HG03025 (cell line): ENCODE measurements at regions not wholly inside any gene's neighbourhood (a gene's known extent, or its start where the extent isn't known, plus 50 kb on each side); places are given as distances from the start of the nearest gene placed in this dataset.
"Not testable (repeated sequence)": the region's sequence is repeated elsewhere in the genome, so short reads cannot be mapped to it uniquely, and the experiment has no call there.

Experiments
- ATAC-seq: cut with Tn5 transposase; IDR thresholded peaks from one replicate; pipeline ENCODE4 v1.9.1; 2021; ENCODE audit warnings: mild to moderate bottlenecking, moderate library complexity; ENCODE audit not compliant: unreplicated experiment, low FRiP score

DNA sequence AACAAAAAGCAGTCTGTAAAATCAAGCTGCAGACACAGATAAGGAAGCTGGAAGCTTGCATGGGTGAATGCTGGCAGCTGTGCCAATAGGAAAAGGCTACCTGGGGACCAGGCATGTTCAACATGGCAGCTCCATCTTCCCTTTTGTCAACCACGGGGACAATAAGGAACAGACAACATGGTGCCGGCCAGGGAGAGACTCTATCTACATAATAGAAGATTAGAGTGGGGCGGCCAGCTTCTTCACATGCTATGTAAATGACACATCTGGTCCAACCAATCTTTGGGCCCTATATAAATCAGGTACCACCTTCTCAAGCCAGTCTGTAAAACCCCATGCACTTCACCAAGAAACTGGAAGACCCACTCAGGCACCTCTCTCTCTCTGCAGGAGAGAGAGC is 157.6 kb downstream of the SUDS3 start:
- no peak for ATAC-seq

DNA sequence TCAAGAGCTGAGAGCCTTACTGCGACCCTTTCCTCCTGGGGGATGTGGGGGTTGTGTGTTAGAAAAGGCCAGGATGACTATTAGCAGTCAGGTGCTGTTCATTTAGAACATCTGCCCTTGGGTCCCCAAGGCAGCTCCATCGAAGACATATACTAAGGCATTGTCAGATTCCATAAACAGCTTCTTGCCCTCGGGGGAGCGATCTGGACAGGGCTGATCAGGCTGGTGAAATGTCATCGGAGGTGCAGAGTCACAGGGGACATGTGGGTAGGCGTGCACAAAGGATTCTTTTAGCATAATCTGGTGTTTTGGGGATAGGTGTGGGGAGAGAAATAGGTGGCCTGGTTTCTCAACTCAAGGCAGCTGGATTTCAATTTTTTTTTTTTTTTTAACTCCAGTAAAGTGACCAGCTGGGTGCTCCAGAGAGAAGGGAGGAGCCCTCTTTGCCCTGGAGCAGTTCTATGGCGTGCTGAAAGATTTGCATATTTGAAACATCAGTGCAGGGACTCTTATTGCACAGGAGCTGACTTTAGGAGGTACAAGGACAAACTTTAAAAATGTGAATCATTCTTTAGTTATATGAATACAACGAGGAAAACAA is 160.1 kb downstream of the SUDS3 start:
- ATAC-seq, result no peak

DNA sequence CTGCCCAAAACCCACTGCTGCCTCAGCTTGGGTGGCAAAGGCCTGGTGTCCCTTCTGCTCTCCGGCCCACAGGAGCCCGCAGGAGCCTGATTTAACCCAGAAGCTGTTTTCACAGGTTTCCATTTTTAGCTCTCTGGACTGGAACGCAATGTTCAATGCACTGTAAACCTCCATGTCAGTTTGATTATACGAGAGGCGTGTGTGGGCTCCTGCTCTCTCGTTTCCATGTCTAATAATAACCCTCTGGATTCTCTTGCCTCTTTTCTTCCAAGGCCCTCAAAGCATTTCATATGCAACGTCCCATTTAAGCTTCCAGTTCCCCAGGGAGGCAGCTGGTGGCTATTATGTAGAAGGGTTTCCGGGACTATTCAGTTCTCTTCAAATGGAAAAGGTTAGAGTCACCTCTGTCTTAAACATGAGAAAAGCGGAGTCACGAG is 161.1 kb downstream of the SUDS3 start:
- ATAC-seq, result no peak

DNA sequence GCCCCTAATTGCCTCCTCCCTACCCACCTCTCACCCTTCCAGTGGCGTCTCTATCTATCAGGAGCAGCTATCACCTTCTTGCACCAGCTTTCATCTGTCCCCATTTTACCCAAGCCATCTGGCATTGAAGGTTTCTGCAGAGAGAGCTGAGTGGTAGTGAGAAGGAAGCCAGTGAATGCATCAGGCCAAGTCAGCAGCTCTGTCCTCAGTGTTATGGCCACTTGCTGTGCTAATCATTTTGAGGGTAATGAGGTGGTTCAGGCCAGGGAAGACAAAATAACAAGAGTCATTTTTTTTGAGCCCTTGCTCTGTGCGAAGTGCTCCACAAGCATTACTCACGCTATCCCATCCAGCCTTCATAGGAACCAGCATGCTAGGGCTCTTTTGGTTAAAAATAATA is 164.7 kb downstream of the SUDS3 start:
- ATAC-seq, result no peak

DNA sequence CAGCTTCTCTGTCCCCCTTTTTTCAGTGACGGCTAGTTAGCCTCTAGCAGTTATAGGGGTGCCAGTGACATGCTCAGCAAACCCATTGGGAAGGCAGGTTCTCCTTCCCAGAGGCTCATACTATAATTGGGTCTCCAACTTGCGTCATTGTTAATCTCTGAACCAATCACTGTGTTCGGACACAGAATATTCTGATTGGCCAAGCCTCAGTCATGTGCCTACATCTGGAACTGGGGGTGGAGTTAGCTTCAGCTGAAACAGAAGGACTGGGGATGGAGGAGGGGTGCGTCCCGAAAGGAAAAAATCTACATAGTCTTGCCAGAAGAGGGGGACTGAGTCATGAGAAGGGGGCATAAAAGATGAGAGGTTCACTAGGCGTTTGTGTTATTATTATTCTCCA is 165.6 kb downstream of the SUDS3 start:
- no peak for ATAC-seq

DNA sequence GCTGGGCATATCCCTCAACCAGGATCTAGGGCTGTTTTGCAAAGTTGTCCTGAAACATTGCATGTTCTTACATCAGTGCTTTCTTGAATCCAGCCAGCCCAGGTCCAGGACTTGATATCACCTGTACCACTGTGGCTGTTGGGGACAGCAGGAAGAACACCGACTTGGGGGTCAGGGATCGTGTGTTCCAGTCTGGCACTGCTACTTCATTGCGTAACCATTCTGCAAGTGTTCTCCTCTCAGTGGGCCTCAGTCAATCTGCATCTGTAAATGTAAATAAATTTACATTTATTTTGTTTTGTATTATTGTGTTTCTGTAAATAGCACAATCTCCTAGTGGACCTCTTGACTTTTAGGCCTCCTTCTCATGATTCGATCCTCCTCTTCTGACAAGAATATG is 167.3 kb downstream of the SUDS3 start:
- no peak for ATAC-seq

DNA sequence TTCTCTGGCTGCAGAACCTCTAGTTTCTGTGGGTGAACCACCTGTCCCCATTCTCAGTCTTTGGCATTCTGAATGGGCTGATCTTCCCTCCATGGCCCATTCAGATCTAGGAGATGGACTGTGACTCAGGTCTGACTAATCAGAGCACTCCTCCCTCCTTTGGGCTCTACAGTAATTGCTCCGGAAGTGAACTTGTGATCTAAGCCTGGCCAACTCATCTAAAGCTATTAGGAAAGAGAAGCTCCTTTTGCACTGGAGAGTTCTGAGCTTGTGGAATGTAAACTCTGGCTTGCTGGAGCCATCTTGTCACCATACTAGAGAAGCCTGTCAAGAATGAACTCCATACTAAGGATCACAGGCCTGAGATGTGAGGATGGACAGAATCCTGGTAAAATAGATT is 168.2 kb downstream of the SUDS3 start:
- no peak for ATAC-seq

DNA sequence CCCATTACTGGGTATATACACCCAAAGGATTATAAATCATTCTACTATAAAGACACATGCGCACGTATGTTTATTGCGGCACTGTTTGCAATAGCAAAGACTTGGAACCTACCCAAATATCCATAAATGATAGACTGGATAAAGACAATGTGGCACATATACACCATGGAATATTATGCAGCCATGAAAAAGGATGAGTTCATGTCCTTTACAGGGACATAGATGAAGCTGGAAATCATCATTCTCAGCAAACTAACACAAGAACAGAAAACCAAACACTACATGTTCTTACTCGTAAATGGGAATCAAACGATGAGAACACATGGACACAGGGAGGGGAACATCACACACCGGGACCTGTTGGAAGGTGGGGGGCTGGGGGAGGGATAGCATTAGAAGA is 171.3 kb downstream of the SUDS3 start:
- ATAC-seq, result not testable (repeated sequence)

DNA sequence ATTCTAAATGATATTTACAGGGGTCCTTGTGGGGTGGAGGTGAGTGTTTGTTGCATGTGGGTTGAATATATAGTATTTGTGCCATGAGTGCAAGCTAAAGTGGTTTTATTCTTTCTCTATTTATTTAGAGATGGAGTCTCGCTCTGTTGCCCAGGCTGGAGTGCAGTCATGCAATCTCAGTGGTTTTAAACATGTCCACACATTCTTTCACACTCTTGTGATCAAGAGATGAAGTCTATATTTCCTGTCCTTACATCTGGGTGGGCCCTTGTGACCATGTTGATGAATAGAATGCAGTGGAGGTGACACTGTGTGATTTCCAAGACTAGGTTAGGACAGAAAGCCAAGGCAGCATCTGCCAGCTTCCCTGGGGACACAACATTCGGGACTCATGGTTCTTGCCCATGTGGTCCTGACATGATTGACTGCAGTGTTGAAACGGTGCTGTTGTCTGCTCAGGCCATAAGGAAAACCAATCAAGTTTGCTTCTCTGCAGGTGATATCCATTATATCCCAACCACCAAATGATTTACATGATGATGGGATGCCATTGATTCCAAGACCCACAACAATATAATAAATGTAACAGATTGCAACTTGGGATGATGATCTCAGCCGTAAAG is 172.6 kb downstream of the SUDS3 start:
- ATAC-seq, result no peak

DNA sequence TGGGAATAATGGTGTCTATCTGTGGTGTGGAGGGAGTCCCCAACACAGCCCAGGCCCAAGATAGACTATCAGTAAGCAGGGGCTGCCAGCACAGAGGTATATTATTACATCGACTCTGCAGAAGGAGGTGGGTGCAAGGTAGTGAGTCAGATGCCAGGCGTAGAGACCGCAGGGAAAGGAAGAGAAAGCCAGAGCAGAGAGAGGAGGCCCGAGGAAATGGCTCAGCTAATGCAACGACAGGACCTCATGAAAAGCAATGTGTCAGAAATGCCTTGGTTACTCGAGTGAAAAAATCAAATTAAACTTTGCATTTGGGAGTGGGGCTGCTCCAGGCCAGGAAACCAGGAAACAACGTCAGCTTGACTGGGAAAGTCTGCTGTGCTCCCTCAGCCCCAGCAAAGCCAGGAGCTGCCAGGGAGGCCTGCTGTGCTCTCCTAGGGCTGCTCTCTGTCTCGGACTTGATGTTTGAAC is 173.2 kb downstream of the SUDS3 start:
- ATAC-seq, result no peak

DNA sequence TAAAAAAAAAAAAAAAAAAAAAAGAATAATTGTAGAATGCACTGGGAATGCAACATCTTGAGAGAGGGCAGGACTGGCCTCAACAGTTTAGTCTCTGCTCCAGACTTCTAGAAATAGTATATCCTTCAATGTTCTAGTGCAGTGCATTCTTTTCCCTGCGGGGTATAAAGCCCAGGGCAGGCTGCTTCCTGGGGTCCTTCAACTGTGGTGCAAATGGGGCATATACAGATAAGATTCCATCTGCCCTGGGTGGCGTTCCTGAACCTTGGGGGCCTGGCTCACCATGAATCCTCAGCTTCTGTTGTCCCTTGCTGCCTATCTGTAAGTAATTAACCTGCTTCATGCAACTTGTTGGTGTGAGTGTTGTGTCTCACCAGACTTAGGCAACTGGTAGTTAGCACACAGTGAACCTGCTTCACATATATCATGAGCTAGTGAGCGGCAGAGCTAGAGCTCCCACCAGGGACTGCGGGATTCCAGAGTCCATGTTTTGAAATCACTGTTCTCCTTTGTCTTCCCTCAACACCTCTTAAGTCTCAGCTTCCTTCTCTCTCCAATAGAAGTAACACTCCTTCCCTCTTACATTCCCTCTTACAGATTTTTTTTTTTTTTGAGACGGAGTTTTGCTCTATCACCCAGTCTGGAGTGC is 177.6 kb downstream of the SUDS3 start:
- no peak for ATAC-seq

DNA sequence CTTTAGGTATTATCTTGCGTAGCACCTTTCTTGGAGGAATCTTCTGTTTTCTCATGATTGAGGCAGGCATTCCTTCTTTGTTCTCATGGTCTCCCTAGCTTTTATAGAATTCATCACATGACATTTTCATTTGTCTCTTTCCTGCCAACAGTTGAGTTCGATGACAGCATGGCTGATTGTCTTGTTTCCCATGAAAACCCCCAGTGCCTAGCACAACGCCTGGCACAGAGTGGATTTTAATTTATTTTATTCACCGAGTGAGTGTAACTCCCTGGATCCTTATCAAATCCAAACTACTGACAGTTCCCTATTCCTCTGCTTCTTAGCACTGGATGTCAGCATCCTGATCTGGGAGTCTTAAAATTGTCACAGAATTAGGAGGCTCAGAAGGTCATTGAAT is 182.6 kb downstream of the SUDS3 start:
- no peak for ATAC-seq

DNA sequence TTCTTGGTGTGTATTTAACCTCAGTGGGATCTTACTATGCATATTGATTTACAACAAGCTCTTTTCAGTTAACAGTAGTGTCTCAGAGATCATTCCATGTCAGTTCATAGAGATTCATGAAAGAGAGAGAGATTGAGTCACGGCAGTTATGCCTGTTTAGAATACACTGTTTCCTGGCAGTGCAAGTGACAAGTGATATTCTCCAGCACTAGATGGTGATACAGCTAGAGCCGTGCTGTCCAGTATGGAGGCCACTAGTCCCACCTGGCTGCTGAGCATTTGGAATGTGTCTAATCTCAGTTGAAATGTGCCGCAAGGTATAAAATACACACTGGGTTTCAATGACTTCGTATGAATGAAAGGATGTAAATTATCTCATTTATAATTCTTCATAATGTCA is 184.4 kb downstream of the SUDS3 start:
- ATAC-seq, result no peak

DNA sequence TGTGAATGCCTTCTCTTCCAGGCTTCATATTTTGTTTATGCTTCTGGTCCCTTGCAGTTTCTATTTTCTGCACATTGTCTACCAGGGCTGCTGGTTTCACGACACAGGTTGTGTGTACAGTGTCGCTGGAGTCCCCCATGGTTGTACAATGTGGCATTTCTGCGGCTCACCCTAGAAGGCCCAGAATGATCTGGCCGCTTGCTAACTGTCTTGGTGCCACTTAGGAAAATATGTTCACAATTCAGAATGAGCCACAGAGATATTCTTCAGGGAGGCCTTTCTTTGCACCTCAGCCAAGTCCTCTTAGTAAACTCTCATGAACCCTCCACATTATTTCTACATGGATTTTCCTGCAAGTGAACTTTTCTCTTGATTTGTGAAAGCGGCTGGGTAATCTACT is 195.4 kb downstream of the SUDS3 start:
- no peak for ATAC-seq

DNA sequence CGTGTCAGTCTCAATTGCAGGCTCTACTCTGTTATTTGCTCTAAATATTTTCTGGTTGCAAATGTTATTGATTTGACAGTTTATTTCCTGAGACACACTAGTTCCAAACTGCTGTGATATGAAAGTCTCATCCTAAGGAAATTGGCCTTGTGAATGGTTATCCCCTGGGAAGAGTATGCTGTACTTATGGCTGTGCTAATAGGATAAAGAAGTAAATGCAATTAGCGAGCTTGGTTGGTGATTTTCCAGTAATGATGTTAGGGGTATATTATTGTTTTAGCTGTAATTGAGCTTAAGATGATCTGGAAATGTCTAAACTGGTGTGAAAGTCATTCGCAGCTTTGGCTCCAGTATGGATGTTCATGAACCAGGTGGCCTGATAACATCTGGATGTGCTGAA is 197.9 kb downstream of the SUDS3 start:
- ATAC-seq, result no peak

DNA sequence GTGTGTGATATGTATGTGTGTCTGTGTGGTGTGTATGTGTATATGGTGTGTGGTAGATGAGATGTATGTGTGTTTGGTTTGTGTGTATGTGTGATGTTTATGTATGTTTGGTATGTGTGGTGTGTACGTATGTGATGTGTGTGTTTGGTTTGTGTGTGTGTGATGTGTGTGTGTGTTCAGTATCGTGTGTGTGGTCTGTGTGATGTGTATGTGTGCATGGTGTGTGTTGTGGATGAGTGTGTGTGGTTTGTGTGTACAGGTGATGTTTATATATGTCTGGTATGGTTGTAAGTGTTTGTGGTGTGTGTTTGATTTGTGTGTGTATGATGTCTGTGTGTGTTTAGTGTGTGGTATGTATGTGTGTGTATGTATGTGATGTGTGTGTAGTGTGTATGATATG is 199.4 kb downstream of the SUDS3 start:
- no peak for ATAC-seq

DNA sequence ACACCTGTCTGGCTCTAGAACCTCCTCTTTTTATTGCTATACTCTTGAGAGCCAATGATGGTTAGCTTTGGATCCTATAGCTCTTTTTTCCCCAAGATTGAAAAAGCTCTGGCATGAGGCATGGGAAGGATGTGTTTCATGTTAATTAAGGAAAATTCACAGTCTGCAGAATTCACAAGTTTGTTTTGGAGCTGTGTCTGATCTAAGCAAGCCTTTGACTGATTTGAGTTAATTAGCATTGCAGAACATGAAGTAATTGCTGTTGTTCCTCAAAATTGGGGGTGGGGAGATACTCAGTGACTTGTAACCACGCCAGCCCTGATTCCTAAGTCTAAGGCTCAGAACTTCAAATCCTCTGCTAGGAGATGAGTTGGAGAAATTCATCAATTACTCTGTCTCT is 205.0 kb downstream of the SUDS3 start:
- no peak for ATAC-seq

DNA sequence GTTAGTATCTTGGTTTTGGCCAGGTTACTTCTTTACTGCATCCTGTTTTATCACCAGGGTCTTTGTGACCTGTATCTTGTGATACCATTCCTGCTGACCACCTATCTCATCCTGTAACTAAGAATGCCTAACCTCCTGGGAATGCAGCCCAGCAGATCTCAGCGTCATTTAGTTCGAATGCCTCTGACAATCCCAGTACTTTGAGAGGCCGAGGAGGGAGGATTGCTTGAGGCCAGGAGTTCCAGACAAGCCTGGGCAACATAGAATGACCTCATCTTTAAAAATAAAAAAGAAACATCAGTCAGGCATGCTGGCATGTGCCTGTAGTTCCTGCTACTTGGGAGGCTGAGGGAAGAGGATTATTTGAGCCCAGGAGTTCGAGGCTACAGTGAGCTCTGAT is 206.5 kb downstream of the SUDS3 start:
- no peak for ATAC-seq

DNA sequence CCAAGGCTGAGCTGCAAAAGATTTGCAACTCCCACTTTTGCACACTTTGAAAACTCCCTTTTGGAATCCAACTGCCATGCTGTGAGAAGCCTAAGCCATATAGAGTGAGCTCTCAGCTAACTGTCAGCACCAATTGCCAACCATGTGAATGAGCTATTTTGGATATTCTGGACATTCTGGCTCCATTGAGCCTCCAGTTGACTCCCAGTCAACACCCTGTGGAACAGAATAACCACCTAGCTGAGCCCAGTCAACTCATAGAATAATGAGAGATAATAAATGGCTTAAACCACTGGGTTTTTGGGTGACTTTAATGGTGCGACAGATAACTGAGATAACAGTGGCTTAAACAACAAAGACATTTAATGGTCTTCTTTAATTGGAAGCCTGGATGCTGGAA is 210.1 kb downstream of the SUDS3 start:
- ATAC-seq, result no peak

DNA sequence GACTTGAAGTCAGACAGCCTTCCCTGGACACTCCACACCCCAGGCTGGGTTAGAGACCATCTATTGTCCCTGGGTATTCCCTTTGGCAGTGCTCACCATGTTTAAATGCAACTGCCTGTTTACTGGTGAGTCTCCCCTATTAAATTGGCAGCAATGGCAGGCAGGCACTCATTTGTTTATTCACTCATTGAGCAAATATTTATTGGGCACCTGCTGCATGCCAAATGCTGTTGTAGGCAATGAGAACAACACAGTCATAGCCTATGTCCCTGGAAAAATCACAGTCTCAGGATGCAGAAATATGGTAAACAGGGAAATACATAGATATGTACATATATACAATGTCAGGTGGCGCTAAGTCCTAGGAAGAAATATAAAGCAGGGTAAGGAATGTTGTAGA is 212.8 kb downstream of the SUDS3 start:
- no peak for ATAC-seq

DNA sequence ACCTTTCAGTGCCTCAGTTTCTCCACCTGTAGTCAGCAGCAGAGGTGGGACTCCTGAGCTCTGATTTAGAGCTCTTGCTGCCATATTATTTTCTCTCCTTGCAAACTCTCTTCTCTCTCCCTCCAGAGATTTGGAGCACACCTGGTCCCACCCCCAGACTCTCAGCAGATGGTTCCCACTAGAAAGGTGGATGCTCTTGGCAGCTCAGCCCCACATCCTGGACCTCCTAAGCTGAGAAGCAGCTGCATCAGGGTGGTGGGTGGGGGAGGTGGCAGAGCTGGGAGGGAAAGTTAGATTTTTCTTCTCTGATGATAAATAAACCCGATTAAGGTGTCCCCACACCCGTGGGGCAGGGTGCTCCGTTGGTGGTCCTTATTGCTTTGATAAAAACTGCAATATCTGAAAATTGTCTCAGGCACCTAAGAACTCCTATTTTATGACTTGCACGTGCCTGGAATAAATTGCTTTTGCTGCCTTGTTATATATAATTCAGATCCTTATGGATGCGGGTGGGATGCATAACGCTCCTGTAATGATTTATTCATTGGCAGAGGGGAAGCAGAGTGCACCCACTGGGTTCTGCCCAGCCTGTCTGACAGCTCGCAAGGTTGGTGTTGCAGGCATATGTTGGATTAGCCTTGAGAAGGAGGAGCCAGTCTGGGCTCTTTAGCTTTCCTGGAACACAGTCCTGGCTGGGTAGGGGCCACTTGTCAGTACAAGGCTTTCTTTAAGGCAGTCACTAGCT is 214.2 kb downstream of the SUDS3 start:
- no peak for ATAC-seq
